GM12874 (cell line): ENCODE measurements at regions not wholly inside any gene's neighbourhood (a gene's known extent, or its start where the extent isn't known, plus 50 kb on each side); places are given as distances from the start of the nearest gene placed in this dataset.

ENCODE experiments used
- CTCF ChIP-seq: IDR thresholded peaks from 2 replicates; pipeline ENCODE4 v1.5.1; 2011; ENCODE audit warnings: low read depth, mild to moderate bottlenecking, control low read depth, low read length, moderate library complexity; ENCODE audit not compliant: insufficient read depth

GRCh38 chr14:86911486-86911885 lies 1081.5 kb downstream of the GALC start:
- no peak for TF ChIP-seq CTCF

- TF ChIP-seq CTCF, result no peak
Observed at GRCh38 chr14:86902176-86902950, 1090.6 kb downstream of the GALC start.

GRCh38 chr14:86897704-86898513 lies 1095.1 kb downstream of the GALC start:
- no peak for TF ChIP-seq CTCF

- TF ChIP-seq CTCF, result no peak
Observed at GRCh38 chr14:86897224-86897623, 1095.8 kb downstream of the GALC start.

GRCh38 chr14:86896701-86897100 lies 1096.3 kb downstream of the GALC start:
- no peak for TF ChIP-seq CTCF

- no peak for TF ChIP-seq CTCF
Observed at GRCh38 chr14:86892152-86892956, 1100.6 kb downstream of the GALC start.

GRCh38 chr14:86885280-86885679 lies 1107.7 kb downstream of the GALC start:
- no peak for TF ChIP-seq CTCF
